ENCODE measurements at regions not wholly inside any gene's neighbourhood (a gene's known extent, or its start where the extent isn't known, plus 50 kb on each side); places are given as distances from the start of the nearest gene placed in this dataset.
"Not testable (repeated sequence)": the region's sequence is repeated elsewhere in the genome, so short reads cannot be mapped to it uniquely, and the experiment has no call there.

DNA sequence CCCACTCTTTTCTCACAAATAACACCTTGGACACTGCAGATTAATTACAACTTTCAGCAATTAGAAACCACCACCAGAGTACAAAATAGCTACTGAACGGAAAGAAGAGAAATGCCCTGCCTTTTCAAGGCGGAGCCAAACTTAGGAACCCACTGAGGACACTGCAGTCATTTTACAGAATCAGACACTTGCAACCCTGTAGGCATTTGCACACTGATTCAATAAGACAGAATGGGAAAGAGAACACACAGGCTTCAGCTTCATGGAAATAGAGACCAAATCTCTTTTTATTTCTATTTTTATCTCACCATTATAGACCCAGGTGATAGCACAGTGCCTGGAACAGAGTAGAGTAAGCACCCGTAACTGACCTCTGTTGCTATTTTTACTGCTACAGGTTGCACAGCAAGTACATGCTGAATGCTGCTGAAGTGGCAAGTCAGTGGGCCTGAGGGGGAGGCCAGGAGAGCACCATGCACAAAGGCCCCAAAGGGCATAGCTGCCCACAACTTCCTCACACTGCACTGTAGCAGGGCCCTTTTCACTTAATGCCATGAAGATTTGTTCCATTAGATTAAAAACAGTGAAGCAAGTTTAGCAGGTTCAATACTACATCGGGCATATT is 50.7 kb upstream of the EDARADD start:
- no peak for DNase-seq

- DNase-seq: no peak
These were observed 51.5 kb upstream of the EDARADD start for GRCh38 chr1:236342403-236343245.

GRCh38 chr1:236341298-236341697 is 52.8 kb upstream of the EDARADD start:
- no peak for DNase-seq

DNA sequence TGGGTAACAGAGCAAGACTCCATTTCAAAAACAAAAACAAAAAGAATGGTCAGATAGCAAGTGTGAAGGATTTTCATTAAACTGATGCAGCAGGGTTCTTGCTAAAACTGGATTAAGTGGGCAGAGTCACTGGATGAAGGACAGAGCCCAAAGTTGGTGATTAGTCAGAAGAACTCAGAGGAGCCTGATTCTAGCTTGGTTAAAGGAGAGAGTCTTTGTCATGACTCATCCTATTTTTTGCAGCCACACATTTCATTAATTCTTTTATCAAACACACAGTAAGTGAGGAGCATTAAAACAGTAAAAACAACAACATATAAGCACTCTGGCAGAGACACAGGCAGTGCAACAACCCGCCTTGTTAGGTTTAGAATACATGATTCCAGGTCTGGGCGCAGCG is 56.0 kb upstream of the EDARADD start:
- peak; percentile 2 for DNase-seq

- DNase-seq: no peak
These were observed 54.3 kb upstream of the ERO1B start for GRCh38 chr1:236336084-236336483.

- DNase-seq: not testable (repeated sequence)
These were observed 53.9 kb upstream of the ERO1B start for GRCh38 chr1:236335633-236336032.

DNA sequence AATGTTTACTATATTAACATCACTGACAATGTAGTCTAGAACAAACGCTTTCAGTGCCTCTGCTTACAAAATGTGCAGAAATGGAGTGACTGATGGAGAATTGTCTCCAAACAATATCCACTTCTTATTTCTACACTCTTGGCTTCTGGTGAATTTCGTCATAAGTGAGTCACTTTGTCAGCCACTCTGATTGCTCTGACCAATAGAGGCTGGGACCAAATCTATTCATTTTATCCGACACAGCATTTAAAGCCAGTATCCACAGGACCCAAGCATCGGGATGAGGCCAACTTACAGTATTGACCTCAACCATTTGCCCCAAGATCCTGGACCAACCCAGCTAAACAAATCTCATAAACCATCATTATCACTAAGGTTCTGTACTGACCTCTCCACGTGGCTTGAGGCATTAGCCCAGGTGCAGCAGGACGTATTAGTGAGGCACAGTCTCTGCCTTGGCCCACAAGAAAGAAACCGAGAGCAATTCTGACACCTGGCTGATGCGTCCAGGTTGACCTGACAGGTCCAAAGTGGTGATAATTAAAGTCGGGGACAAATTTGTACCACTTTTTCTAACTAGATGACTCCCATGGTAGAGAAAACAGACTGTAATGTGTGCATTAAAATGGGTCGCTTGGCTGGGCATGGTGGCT is 53.3 kb upstream of the ERO1B start:
- DNase-seq: no peak

DNA sequence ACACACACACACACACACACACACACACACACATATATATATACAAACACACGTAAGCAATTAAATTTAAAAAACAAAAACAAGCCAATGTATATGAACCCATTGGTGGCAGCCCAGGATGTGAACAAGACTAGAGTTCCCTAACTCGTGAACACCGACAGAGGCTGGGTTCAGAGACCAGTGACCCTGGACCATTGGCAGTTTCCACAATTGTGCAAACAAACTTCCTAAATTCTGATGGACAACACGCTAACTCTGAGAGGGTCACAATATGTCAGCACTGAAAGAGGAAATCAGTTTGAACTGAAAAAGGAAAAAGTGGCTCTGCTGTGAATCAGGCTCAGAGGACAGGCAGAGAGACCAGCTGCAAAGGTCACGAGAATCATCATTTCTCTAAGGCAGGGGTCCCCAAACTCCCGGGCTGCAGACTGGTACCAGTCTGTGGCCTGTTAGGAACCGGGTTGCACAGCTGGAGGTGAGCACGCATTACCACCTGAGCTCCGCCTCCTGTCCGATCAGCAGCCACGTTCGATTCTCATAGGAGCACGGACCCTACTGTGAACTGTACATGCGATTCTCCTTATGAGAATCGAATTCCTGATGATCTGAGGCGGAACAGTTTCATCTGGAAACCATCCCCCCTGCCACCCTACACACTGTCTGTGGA is 50.5 kb upstream of the ERO1B start:
- DNase-seq: no peak
